ENCODE measurements at regions not wholly inside any gene's neighbourhood (a gene's known extent, or its start where the extent isn't known, plus 50 kb on each side); places are given as distances from the start of the nearest gene placed in this dataset.
"Not testable (repeated sequence)": the region's sequence is repeated elsewhere in the genome, so short reads cannot be mapped to it uniquely, and the experiment has no call there.

GRCh38 chr5:4584982-4585381 is 555.1 kb upstream of the ADAMTS16 start:
- no peak for DNase-seq

GRCh38 chr5:4613440-4613839 is 526.7 kb upstream of the ADAMTS16 start:
- no peak for DNase-seq

GRCh38 chr5:4614088-4614487 is 526.0 kb upstream of the ADAMTS16 start:
- no peak for DNase-seq

GRCh38 chr5:4615369-4615768 is 524.8 kb upstream of the ADAMTS16 start:
- not testable (repeated sequence) for DNase-seq

GRCh38 chr5:4625206-4625896 is 514.8 kb upstream of the ADAMTS16 start:
- DNase-seq = no peak

- DNase-seq = no peak
These were observed 513.0 kb upstream of the ADAMTS16 start for GRCh38 chr5:4627131-4627530.

- DNase-seq = no peak
These were observed 512.2 kb upstream of the ADAMTS16 start for GRCh38 chr5:4627929-4628328.

- no peak for DNase-seq
These were observed 511.3 kb upstream of the ADAMTS16 start for GRCh38 chr5:4628645-4629385.

- no peak for DNase-seq
These were observed 510.1 kb upstream of the ADAMTS16 start for GRCh38 chr5:4630031-4630430.

GRCh38 chr5:4634342-4634741 is 505.8 kb upstream of the ADAMTS16 start:
- DNase-seq = no peak

- no peak for DNase-seq
These were observed 503.8 kb upstream of the ADAMTS16 start for GRCh38 chr5:4636378-4636777.

- no peak for DNase-seq
These were observed 500.2 kb upstream of the ADAMTS16 start for GRCh38 chr5:4639946-4640345.

- DNase-seq = no peak
These were observed 499.3 kb upstream of the ADAMTS16 start for GRCh38 chr5:4640795-4641194.

- no peak for DNase-seq
These were observed 497.6 kb upstream of the ADAMTS16 start for GRCh38 chr5:4642525-4642924.

- DNase-seq = no peak
These were observed 496.9 kb upstream of the ADAMTS16 start for GRCh38 chr5:4643190-4643589.

- no peak for DNase-seq
These were observed 496.2 kb upstream of the ADAMTS16 start for GRCh38 chr5:4643960-4644359.

- DNase-seq = no peak
These were observed 493.3 kb upstream of the ADAMTS16 start for GRCh38 chr5:4646715-4647375.

- DNase-seq = no peak
These were observed 492.2 kb upstream of the ADAMTS16 start for GRCh38 chr5:4647955-4648354.

- DNase-seq = no peak
These were observed 488.1 kb upstream of the ADAMTS16 start for GRCh38 chr5:4651806-4652565.

- no peak for DNase-seq
These were observed 486.7 kb upstream of the ADAMTS16 start for GRCh38 chr5:4653475-4653874.

- no peak for DNase-seq
These were observed 480.3 kb upstream of the ADAMTS16 start for GRCh38 chr5:4659851-4660250.

GRCh38 chr5:4661326-4661725 is 478.8 kb upstream of the ADAMTS16 start:
- no peak for DNase-seq

GRCh38 chr5:4661836-4662235 is 478.3 kb upstream of the ADAMTS16 start:
- no peak for DNase-seq

Measured in effector CD4-positive, alpha-beta T cell (primary cell).